ENCODE measurements at regions not wholly inside any gene's neighbourhood (a gene's known extent, or its start where the extent isn't known, plus 50 kb on each side); places are given as distances from the start of the nearest gene placed in this dataset.

DNA sequence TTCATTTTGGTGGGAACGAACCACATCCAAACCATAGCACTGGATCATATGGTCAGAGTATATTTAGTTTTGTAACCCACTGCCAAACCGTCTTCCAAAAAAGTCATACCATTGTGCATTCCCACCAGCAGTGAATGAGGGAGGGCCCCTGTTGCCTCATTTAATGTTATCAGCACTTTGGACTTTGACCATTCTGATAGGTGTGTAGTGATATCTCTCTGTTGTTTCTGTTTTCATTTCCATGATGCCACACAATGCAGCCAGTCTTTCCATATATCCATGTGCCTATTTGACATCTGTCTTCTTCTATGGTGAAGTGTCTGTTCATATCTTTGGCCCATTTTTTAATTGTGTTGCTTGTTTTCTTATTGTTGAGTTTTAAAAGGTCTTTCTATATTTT lies 105.0 kb upstream of the PPP2R2D start:
- no peak for DNase-seq (ENCODE audit: low read depth in 2 of 2)

DNA sequence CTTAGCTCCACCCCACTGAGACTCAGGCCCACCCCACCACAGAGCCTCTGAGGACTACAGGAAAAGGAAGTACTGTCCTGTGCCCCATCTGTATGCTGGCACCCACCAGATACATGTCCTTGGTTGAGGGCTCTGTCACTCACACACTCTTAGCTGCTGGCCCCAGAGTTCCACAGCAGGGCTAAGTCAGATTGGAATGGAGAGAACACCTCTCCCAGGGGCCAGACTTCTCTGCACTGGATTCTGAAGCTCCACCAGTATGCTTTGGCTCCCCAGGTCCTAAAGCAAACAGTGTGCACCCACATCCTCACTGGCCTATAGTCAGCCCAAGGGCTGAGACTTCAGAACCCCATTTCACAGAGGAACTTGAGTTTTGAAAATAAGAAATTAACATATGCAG lies 103.2 kb upstream of the PPP2R2D start:
- no peak for DNase-seq (ENCODE audit: low read depth in 2 of 2)

DNA sequence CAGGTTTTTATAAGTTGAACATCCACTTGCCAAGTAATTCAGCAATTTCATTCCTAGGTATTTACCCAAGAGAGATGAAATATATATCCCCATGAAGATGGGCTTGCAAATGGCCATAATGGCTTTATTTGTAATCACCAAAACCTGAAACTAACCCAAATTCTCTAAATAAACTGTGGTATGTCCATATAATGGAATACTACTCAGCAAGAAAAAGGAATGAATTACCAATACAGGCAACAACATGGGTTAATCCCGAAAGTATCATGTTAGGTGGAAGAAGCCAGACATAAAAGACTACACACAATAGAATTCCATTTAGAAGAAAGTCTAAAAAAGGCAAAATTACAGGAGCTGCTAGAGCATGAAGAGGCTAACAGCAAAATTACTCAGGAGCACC lies 101.4 kb upstream of the PPP2R2D start:
- DNase-seq (ENCODE audit: low read depth in 2 of 2): no peak

DNA sequence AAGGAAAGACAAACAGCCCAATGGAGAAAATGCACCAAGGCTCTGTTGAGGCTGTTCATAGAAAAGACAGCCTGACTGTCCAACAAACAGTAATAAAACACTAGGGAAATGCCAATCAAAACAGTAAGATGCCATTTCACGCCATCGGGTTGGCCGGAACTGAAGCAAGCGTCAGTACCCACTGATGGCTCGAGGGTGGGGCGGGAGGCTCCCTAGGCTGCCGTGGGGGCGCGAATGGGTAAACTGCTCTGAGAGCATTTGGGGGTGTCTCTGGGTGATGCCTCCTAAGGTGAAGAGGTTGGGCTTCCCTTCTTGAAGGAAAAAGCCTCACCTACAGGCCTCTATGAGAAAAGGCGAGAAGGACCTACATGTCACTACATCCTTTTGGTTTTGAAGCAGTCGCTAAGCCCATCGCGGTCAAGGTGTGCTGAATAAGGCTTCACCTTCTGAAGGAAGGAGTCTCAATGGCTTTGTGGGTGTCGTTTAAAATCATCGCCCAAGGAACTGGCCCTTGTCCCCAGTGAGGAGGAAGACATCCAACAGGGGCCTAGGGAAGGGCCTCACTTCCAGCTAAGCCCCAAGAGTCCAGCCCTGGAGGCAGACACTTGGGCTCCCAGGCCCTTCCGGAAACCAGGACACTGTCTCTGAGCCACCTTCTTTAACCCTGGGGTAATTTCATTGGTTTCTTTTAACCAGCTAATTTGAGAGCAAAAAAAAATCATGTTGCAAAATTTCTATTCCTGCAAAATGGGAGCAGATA lies 98.5 kb upstream of the PPP2R2D start:
- no peak for DNase-seq (ENCODE audit: low read depth in 2 of 2)

DNA sequence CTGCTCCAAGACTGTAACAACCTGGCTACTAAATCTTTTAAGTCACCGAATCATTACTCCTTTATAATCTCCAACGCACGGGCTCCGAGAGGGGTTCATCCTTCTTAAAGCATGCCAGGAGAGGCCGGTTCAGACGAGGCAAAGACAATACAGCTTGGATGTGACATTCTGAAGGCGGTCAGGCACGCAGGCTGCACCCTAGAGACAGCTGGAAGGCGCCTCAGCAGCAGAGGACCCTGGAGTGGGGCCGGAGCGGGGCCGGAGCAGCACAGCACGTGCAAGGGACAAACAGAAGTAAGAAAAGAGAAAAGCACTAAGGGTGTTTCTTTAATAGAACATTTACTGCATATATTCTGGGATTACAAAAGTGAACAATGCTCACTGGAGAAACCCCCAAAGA lies 97.8 kb upstream of the PPP2R2D start:
- no peak for DNase-seq (ENCODE audit: low read depth in 2 of 2)

DNA sequence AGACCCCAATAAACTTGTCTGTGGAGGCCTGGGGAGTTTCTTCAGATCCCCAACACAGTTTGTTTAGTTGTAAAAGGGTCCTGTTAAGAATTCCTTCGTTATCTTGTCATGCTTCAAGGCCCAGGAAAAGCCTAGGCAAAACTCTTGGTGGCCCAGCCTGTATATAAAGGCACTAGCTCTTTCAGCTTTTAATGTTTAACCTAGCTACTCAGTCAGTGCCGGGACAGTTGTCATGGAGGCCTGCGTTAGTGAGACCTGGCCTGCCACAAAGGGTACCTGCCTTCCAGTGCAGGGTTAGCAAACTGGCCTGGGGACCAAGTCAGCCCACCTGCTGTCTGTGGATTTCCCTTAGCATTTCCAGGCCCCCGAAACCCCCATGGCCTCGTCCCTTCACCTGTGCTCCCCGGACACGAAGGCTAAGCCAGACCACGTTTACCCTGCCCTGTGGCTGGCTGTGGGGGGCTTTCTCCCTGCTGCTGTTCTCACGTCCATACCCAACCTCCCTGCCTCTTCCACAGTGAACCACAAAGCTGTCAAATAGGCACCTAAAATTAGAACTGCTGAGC lies 96.9 kb upstream of the PPP2R2D start:
- DNase-seq (ENCODE audit: low read depth in 2 of 2): no peak

DNA sequence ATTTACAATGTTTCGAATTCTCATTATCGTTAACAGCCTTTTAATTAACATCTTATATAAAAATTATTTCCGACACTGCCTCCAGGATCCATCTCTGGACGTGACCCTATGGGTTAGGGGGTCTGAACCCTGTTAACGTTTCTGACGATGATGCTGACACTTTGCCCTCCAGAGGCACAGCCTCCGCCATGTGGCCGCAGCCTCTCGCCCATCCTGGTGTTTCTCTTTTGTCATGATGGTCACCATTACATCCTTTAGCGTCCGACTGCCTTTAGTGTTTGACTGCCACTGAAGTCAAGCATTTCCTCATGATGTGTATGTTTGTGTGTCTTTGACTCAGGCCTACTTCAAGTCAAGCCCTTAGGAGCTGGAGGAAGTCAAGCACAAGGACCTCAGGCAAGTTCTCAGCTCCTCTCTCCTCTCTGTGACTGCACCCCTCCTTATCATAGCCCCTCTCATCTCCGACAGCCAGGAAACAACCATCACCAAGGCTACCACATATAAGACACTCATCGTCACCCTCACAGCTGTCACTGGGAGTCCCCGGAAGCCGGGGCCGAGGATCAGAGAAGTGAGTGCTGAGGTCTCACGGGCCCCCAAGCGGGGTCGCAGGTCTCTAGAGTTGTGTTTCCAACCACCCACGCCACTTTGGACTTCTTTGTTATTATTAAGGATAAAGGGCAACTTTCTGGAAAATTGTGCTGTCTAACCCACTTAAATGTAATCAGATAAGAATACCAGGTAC lies 96.1 kb upstream of the PPP2R2D start:
- no peak for DNase-seq (ENCODE audit: low read depth in 2 of 2)

DNA sequence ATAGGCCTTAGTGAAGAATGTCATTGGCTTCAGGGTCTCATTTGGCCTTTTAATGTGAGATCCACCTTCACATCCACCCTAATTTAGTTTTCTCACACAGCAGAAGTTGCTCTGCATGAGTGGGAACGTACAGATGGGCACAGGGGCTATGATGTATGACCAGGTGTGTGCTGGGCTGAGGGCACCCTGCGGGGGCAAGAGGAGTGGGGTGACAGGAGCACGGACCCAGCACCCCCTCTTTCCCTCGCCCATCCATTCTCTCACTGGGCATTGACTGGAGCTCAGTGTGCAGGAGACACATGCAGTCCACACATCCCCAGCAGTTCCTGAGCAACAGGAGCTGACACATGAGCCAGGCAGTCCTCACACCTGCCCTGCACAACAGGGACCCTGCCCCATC lies 95.1 kb upstream of the PPP2R2D start:
- DNase-seq (ENCODE audit: low read depth in 2 of 2): no peak

DNA sequence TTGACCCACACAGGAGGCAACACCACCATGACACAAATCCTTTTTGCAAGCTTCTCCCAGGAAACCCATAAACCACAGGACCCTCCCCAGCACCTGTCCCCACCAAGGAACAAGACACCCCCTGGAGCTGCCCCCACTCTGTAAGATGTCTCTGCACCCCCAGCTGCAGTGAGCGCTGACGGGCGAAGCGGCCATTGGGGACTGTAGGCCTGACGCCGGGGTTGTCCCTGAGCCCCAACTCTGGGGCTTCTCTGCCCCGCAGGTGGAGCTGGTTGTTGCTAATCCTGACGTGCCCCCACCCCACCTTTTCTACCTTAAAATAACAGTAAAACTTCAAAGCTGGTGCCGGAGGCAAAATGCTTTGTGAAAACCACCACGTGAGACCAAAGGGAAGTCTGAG lies 94.7 kb upstream of the PPP2R2D start:
- no peak for DNase-seq (ENCODE audit: low read depth in 2 of 2)

DNA sequence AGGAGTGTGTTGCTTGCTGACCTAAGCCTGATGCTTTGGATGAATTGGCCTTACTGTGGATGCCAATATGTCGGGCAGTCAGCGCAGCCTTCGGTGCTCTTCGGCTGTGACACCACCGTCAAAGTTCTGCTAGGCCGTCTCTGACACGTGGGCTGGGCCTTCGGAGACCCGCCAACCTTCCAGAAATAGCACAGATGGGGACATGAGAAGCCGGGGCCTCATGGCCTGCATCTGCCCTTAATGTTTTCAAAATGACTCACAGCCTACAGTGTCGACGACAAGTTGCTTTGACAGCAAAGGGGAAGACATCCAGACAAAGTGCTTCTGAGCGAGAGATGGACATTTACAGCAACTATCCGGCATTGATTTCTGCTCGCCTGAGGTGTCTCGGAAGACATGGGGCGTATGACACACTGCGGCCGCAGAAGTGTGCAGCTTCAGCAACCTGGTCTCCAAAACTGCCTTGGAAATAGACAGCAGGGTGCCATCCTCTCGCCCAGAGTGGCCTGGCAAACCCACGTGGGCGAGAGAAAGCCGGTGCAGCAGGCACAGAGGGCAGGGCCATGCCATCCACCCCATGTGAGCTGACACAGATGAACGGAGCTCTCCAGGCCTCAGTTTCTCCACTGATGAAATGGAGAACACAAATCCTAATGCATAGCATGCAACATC lies 94.0 kb upstream of the PPP2R2D start:
- DNase-seq (ENCODE audit: low read depth in 2 of 2): no peak

DNA sequence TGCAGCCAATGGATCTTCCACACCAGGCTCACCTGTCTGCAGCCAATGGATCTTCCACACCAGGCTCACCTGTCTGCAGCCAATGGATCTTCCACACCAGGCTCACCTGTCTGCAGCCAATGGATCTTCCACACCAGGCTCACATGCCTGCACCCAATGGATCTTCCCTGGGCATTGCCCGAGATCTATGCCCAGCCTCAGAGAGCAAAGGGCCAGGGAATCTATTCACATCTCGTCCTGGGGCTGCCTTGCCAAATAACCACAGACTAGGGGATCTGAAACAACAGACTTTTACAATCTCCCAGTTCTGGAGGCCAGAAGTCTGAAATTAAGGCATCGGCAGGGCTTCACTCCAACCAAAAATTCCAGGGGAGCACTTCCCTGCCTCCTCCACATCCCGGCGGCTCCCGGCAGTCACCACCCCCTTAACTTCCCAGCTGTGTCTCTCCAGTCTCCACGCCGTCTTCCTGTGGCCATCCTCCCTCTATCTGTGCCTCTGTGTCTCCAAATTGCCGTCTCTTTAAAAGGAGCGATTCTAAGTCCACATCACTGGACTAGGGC lies 92.4 kb upstream of the PPP2R2D start:
- DNase-seq (ENCODE audit: low read depth in 2 of 2): no peak

DNA sequence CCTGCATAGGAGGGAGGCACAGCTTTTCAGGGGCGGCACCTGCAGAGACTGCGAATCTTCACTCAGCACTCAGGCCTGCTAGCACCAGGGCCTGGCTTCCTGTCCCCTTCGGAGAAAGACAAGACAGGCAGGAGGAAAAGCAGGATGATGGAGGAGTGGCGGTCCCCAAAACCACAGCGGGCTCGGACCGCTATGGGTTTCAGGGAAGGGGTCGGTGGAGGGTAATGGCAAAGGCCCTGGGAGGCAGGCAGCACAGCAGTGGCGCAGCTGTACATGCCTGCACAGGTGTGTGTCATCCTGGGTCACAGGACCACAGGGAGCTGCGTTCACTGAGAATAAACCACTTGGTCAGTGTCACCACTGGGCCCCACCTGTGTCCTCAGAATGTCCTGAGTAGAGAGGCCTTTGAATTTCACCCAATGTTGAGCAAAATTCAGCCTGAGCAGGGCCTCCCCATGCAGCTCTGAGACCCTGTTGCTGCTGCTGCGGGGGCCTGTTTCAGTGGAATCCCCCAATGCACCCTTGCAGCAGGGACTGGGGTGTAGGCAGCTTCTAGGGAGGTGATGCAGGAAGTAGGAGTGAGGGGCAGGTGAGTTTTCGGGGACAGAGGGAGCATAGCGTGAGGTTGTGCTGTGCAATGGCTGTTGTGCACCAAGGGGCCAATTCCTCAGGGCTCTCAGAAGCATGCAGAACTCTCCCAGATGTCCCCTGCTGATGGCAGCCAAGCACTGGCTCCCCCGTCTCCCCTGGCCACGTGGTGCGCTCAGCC lies 90.6 kb upstream of the PPP2R2D start:
- DNase-seq (ENCODE audit: low read depth in 2 of 2): no peak

DNA sequence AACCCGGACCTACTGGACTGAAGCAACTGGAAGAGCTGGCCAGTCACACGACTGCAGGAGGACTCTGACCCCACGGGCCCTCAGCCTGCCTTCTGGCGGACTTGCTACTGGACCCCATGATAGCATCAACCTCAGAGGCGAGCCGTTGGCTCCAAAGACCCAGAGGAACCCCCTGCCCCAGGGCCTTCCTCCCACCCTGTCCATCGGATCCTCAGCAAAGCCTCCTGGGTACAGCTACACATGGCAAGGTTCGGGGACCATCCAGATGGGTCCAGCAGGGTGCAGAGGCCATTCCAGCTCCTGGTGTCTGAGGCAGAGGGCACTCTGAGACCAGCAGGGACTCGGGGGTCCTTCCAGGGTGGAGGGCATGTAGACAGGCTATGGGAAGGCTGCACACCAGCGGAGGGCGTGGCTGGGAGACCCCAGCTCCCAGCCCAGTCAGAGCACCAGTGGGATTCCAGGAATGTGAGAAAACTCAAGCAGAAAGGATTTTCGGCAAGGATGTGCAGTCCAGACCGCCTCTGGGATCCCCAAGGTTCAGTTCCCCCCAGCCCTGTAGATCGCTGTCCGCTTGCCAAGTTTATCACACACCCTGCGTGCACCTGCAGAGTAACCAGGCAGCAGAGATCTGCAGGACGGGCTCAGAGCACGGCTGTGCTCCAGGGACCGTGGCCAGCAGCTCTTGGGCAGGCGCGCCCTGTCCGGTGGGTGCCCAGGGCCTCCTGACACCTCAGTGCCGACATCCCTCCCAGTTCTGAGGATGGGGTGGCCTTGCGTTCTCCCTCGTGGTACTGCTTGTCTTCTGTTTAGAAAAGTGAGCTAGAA lies 89.8 kb upstream of the PPP2R2D start:
- DNase-seq (ENCODE audit: low read depth in 2 of 2): no peak

DNA sequence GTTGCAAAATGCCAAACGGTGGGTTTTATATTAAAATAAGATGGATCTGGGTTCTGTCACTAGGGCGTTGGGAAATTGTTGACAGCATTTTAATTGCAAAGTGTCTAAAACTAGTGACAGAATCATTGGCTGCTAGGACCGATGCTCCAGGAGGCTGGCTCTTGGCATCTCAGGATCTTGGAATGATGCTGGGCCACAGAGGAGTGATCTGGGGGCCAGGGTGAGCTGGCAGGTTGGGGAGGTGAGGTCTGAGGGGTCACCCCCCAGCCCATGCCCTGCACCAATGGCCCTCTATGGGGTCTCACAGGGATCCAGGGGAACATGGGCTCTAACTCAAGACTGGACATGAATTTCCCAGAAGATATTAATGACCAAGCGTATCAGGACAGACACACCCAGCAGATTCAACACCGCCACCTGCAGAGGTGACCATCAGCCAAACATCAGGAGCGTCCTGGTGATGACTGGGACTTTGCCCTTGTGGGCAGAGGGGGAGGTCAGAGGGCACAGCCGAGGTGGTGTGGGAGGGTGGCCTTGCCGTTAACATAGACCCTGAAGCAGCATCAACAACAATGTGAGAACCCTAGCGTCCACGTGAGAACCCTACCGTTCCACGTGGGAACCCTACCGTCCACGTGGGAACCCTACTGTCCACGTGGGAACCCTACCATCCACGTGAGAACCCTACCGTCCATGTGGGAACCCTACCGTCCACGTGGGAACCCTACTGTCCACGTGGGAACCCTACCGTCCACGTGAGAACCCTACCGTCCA lies 89.0 kb upstream of the PPP2R2D start:
- no peak for DNase-seq (ENCODE audit: low read depth in 2 of 2)

DNA sequence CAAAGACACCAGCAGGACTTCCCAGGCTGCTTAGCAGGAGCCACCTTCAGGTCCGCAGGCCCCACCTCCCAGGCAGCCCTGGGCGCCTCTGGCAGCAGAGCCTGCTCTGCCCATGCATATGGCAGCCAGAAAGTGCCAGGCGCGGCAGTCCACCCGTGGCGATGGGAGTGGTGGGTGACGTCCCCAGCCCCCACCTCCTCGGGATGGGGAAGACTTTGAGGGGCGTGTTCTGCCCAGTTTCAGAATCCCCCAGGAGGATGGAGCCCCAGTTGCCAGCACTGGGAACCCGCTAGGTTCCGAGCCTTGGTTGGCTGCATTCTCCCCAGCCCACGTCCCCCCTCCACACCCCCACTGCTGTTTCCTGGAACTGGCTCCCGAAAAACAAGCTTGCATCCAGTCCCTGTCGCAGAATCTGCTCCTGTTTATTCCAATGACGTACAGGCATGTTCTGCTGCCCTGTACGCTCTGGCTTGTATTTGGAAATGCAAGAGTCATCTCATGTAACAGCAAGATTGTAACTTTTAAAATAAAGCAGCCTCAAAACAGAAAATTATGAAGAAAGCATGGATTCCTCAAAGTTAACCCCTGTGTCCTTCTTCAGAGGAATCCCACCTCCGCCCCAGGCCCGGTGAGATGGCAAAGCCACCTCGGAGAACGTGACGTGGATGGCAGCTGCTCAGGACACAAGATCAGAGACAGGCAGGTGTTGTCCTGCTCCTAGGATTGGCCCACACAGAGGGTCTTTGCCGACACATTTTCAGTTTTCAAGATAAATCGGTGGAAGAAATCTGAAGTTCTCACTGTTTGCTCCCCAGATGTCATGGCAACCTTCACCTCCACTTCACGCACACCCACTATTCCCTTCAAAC lies 87.8 kb upstream of the PPP2R2D start:
- no peak for DNase-seq (ENCODE audit: low read depth in 2 of 2)

DNA sequence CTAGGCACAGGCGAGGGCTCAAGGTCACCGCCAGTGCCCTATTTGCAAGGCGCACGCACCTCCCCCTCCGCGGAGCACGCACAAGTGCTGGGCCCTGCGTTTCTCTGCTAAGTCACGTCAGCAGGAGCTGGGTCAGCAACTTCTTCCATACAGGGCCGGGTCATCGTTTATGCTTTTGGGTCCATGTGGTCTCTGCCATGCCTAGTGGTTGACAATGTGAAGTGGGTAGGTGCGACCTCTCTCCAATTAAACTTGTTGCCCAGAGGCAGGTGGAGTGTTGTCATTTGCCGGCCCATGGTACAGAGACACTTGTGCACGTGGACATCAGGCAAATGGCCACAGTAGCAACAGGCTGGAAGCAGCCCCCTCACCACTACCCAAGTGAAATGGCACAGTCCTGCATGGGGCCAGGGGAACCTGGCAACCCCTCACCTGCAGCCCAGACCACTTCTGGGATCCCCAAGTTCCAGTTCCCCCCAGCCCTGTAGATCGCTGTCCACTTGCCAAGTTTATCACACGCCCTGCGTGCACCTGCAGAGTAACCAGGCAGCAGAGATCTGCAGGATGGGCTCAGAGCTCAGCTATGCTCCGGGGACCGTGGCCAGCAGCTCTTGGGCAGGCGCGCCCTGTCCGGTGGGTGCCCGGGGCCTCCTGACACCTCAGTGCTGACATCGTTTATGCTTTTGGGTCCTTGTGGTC lies 86.1 kb upstream of the PPP2R2D start:
- no peak for DNase-seq (ENCODE audit: low read depth in 2 of 2)

DNA sequence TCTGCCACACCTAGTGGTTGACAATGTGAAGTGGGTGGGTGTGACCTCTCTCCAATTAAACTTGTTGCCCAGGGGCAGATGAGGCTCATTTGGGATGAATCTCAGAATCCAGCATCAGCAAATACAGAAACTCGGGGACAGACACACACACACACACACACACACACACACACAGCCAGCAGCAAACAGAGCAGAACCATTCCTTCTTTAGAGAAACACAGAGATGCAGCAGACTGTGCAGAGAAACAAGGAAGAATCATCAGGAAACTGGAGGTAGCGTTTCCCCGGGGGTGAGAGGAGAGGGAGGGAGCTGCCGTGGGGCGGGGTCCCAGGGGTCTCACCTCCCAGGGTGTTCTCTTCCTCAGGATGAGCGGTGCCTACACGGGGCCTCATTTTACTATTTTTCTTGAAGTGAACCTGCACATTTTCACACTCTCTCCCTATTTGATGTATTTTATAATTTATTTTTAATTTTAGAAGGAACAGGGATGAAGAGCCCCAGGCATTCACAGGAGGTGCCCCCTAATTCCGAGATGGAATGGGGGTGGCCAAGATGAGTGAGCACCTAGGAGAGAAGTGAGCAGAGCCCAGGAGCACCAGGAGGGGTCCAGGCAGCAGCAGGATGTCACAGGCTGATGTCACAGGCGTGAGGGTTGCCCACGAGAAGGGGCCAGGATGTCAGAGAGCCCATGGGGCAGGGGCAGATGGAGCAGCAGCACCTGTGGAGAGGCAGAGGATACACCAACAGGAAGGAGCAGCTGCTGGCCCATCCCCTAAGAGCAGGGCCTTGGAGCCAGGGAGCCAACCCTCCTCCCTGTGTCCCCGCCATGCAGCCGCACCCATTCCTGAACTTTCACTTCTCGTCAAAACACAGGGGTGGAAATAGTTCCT lies 85.3 kb upstream of the PPP2R2D start:
- no peak for DNase-seq (ENCODE audit: low read depth in 2 of 2)

Measured in stimulated activated CD8-positive, alpha-beta memory T cell treated with anti-CD3 and anti-CD28 coated beads, Interleukin-7, amount 100 ng/mL, for 4 hours (primary cell).